GM12878 (cell line): ENCODE measurements at regions not wholly inside any gene's neighbourhood (a gene's known extent, or its start where the extent isn't known, plus 50 kb on each side); places are given as distances from the start of the nearest gene placed in this dataset.

Source experiments
- CBX5 ChIP-seq: sonication (generic); IDR thresholded peaks from 2 replicates; pipeline ENCODE4 v1.6.1; 2016; ENCODE audit warnings: low read depth, moderate library complexity, mild to moderate bottlenecking, inconsistent platforms
- DPF2 ChIP-seq: fragments of 450-650 bp; IDR thresholded peaks from 2 replicates; pipeline ENCODE4 v1.6.1; 2017; ENCODE audit warnings: mild to moderate bottlenecking
- GABPA ChIP-seq: IDR thresholded peaks from 2 replicates; pipeline ENCODE4 v1.6.1; 2014; ENCODE audit warnings: antibody characterized with exemption, low read depth, mild to moderate bottlenecking, inconsistent platforms
- JUNB ChIP-seq: IDR thresholded peaks from 2 replicates; pipeline ENCODE4 v1.6.1; 2016; ENCODE audit warnings: antibody characterized with exemption, mild to moderate bottlenecking
- POLR2A ChIP-seq: IDR thresholded peaks from 2 replicates; pipeline ENCODE4 v1.6.1; 2011; ENCODE audit warnings: low read depth, mild to moderate bottlenecking, low read length
- RAD21 ChIP-seq: IDR thresholded peaks from 2 replicates; pipeline ENCODE4 v1.6.1; 2011; ENCODE audit warnings: mild to moderate bottlenecking, low read depth, low read length, moderate library complexity; ENCODE audit not compliant: insufficient read depth
- TAF1 ChIP-seq: IDR thresholded peaks from 2 replicates; pipeline ENCODE4 v1.6.1; 2011; ENCODE audit warnings: mild to moderate bottlenecking, low read depth, low read length, borderline replicate concordance
- YY1 ChIP-seq: IDR thresholded peaks from 2 replicates; pipeline ENCODE4 v1.6.1; 2011; ENCODE audit warnings: low read depth, mild to moderate bottlenecking, low read length
- TF ChIP-seq, protein P1 (sequence below), 3 experiments: IDR thresholded peaks in 2 of 3; conservative IDR thresholded peaks in 1 of 3; 2 replicates each; pipeline ENCODE4 v1.5.1; 2011; ENCODE audit warnings: low read depth in 3 of 3, low read length in 3 of 3, mild to moderate bottlenecking in 3 of 3, control low read depth in 2 of 3, moderate library complexity in 2 of 3, inconsistent platforms in 1 of 3, mixed read lengths in 1 of 3; ENCODE audit not compliant: control insufficient read depth in 2 of 3, insufficient read depth in 1 of 3; ENCODE audit errors: extremely low read depth in 1 of 3
- TF ChIP-seq, protein P2 (sequence below): fragments of 450-650 bp; IDR thresholded peaks from 2 replicates; pipeline ENCODE4 v1.6.1; 2017; ENCODE audit warnings: low read depth, mild to moderate bottlenecking, moderate library complexity

DNA sequence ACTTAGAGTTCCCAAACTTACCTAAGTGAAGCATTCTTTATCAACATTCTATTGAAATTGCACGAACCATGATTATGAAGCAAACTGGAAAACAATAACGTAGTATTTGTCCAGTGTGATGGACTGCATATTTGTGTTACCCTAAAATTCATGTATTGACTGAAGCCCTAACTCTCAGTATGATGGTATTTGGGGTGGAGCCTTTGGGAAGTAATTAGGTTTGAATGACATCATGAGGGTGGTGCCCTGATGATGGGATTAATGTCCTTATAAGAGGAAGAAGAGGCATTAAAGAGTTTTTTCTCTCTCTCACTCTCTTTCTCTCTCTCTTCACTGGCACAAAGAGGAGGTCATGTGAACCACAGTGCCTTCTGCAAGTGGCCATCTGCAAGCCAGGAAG is 365.4 kb upstream of the PTGER4 start:
- no peak for TF ChIP-seq POLR2A
- no peak for TF ChIP-seq TAF1
- no peak for TF ChIP-seq DPF2
- TF ChIP-seq JUNB: no peak
- no peak for TF ChIP-seq RAD21
- no peak for TF ChIP-seq GABPA
- TF ChIP-seq, protein P1, sequence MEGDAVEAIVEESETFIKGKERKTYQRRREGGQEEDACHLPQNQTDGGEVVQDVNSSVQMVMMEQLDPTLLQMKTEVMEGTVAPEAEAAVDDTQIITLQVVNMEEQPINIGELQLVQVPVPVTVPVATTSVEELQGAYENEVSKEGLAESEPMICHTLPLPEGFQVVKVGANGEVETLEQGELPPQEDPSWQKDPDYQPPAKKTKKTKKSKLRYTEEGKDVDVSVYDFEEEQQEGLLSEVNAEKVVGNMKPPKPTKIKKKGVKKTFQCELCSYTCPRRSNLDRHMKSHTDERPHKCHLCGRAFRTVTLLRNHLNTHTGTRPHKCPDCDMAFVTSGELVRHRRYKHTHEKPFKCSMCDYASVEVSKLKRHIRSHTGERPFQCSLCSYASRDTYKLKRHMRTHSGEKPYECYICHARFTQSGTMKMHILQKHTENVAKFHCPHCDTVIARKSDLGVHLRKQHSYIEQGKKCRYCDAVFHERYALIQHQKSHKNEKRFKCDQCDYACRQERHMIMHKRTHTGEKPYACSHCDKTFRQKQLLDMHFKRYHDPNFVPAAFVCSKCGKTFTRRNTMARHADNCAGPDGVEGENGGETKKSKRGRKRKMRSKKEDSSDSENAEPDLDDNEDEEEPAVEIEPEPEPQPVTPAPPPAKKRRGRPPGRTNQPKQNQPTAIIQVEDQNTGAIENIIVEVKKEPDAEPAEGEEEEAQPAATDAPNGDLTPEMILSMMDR (IDR thresholded peaks at IDR 0.05 in 2 of 3, conservative IDR thresholded peaks at IDR 0.05 in 1 of 3; ENCODE audit: control insufficient read depth in 2 of 3, extremely low read depth in 1 of 3, insufficient read depth in 1 of 3, low read depth in 3 of 3, low read length in 3 of 3): no peak
- TF ChIP-seq YY1: no peak
- TF ChIP-seq, protein P2, sequence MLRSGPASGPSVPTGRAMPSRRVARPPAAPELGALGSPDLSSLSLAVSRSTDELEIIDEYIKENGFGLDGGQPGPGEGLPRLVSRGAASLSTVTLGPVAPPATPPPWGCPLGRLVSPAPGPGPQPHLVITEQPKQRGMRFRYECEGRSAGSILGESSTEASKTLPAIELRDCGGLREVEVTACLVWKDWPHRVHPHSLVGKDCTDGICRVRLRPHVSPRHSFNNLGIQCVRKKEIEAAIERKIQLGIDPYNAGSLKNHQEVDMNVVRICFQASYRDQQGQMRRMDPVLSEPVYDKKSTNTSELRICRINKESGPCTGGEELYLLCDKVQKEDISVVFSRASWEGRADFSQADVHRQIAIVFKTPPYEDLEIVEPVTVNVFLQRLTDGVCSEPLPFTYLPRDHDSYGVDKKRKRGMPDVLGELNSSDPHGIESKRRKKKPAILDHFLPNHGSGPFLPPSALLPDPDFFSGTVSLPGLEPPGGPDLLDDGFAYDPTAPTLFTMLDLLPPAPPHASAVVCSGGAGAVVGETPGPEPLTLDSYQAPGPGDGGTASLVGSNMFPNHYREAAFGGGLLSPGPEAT: no peak
- no peak for TF ChIP-seq CBX5
